GM12801 (cell line): ENCODE measurements at regions not wholly inside any gene's neighbourhood (a gene's known extent, or its start where the extent isn't known, plus 50 kb on each side); places are given as distances from the start of the nearest gene placed in this dataset.

Experiments used
- TF ChIP-seq, protein P1 (sequence below): IDR thresholded peaks from one replicate; pipeline ENCODE4 v1.5.1; 2011; ENCODE audit warnings: control low read depth; ENCODE audit not compliant: insufficient read length; ENCODE audit errors: extremely low read depth

DNA sequence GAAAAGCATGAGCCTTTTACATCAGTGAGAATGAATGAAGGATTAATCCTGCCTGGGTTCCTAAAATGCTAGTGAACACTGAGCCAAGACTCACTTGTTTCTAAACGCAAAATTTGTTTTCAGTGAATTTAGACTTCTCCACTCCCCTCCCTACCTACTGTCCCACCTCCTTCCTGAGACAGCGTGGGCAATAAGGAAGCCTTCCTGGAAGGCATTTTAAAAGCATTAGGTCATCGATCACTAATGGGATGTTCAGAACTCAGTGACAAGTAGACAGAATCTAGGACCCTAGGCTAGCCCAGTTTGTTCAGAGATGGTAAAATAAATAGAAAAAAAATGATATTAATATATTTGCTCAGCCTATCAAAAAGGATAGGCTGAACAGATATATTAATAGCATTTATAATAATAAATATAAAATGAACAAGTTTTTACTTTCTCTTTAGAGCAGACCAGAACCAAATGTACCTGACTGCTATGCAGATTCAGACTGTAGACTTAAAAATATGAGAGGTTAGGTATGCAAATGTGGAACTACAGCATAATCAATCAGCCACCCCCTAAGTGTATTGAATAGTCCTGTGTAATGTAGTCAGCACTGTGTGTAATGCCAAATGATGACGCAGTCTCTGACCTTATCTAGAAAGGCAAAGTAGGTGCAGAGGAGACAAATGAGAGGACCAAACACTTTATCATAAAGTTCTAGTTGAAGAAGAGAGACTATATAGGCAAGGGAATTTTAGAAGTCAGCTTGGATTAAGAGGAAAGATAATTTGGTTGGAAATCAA lies 331.1 kb downstream of the GPAT3 start:
- TF ChIP-seq, protein P1, sequence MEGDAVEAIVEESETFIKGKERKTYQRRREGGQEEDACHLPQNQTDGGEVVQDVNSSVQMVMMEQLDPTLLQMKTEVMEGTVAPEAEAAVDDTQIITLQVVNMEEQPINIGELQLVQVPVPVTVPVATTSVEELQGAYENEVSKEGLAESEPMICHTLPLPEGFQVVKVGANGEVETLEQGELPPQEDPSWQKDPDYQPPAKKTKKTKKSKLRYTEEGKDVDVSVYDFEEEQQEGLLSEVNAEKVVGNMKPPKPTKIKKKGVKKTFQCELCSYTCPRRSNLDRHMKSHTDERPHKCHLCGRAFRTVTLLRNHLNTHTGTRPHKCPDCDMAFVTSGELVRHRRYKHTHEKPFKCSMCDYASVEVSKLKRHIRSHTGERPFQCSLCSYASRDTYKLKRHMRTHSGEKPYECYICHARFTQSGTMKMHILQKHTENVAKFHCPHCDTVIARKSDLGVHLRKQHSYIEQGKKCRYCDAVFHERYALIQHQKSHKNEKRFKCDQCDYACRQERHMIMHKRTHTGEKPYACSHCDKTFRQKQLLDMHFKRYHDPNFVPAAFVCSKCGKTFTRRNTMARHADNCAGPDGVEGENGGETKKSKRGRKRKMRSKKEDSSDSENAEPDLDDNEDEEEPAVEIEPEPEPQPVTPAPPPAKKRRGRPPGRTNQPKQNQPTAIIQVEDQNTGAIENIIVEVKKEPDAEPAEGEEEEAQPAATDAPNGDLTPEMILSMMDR, result no peak

DNA sequence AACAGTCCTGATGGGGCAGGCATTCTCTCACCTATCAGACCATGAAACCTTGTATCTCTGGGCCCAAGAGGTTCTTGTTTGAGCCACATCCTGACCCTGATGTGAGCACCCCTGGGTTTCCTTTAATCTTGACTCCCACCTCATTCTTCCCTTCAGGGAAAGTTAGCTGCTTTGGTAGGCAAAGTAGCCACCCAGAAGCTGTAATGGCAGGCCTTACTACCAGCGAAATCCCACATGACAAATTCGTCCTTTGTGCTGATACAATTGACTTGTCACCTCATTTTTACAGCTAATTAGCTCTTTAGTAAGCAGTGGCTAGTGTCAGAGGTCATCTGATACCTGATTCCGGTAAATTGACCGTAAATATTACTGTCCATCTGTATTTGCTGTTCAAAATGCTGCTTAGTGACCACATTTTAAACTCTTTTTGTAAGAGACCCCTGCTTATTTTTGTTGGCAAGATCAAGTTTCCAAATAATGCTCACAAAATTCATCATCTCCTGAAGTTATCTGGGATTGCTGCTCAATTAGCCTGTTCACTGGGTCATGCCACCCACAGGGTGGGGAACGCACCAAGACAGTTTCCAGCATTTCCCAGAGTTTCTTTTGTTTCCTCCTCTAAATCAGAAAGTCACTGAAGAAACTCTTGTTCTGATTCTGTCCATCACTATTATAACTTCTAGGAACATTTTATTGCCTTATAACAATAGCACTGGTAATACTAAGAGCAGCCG lies 329.7 kb downstream of the GPAT3 start:
- TF ChIP-seq, protein P1, result no peak

DNA sequence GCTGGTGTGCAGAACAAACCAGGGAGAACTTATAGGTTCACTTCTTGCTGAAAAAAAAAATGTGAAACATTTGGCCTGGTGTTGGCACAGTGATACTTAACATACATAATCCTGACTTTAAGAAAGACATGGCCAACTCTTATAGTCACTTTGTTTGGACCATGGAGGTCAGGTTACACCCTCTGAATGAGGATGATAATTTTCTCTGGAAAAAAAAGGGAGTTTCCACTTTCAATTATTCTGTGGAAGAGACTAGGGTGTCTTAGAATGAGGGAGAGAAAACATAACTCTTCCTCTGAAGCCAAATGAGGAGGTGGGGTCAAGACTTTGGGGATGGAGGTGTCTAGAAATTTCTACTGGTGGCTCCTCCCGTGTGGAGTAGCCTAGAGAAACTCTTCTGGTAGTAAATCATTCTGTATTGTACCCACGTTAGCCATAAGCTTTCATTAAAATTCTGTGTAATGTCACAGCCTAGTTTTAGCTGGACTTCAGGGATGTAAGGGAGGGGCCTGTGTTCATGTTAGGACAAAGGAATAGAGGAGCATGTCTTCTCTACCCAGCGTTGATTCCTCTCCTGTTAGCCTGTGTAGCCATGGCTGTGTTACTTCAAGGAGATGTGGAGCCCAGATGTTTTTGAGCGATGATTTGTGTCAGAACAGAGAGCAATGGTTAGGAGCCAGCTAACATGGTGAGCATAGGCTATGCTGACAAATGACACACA lies 328.3 kb downstream of the GPAT3 start:
- TF ChIP-seq, protein P1, result no peak

DNA sequence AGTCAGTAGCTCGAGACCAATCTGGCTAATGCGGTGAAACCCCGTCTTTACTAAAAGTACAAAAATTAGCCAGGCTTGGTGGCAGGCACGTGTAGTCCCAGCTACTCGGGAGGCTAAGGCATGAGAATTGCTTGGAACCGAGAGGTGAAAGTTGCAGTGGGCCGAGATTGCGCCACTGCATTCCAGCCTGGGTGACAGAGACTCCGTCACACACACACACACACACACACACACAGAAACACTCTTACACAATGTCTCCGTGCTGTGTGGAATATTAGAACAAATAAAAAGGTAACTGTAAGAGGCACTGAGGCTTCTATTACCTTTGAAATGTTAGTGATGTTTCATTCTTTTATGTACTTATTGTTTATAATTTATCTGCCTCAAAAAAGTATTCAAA lies 326.6 kb downstream of the GPAT3 start:
- TF ChIP-seq, protein P1, result no peak

DNA sequence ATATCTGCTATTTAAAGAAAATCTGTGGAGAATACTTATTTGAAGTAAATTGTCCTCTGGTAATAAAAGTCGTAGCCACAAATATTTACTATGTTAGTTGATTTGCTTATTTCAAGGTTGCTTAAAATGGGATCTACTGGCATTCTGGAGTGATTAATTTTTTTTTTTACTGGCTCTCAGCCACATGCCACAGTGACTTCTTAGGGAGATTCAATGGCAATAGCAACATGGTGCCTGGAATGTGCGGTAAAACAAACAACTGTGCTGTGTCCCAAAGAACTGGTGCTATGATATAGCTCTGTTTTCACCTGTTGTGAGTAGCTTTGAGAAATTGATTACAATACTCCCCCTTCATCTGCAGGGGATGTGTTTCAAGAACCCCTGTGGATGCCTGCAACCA lies 324.3 kb downstream of the GPAT3 start:
- TF ChIP-seq, protein P1, result no peak

DNA sequence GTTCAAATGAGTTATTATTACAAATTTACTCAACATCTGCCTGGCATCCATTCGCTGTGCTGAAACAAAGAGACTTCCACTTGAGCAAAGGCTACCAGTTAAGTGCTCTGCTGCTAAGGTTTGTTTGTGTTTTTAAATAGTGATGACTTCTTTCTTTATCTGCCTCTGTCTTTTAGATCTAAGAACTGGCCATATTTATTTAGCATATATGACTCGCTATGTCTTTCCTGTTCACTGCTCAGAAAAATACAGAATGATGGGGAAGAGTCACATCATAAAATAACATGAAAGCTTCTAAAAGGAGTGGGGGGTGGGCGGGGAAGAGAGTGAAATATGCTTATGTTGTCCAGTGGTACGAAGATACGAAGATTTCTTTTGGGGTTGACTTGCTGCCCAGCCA lies 322.2 kb downstream of the GPAT3 start:
- TF ChIP-seq, protein P1, result no peak

DNA sequence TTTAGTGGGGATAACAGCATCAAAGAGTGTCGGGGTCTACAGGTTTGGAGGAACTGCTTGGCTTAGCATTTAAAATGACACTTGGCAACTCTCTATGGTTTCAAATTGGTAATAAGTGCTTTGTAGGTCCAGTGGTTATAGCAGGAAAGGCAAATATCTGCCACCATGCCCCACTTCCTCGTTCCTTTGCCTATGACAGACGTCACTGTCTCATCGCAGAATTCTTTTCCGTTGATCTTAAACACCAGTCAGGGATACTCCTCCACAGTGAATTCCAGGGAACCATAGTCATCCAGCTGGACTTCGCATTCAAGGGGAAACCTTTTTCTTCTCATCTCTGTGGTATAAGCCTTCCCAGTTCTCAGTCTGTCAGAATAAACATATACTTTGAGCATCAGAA lies 319.1 kb downstream of the GPAT3 start:
- TF ChIP-seq, protein P1, result no peak
